ENCODE measurements at regions not wholly inside any gene's neighbourhood (a gene's known extent, or its start where the extent isn't known, plus 50 kb on each side); places are given as distances from the start of the nearest gene placed in this dataset.

- Mint-ChIP-seq H3K27ac (no peak overlapping the region), H3K27me3 (ENCODE audit: low read depth) (peaks cover 4% of the 10 kb centered on the region), H3K4me1 (peaks cover 0 to 21% of the 10 kb centered on the region in 2 experiments; a peak in 3 of 4 replicates), H3K9me3 (peaks cover 1 to 5% of the 10 kb centered on the region in 2 experiments; a peak in 2 of 5 replicates), H3K36me3 (ENCODE audit: insufficient read depth in 1 of 3, low read depth in 3 of 3) (no peaks in the 10 kb centered on the region; a peak in 1 of 7 replicates), H3K4me3 (no peak overlapping the region)
- no peak overlapping the region for H3K23ac ChIP-seq (ENCODE audit: insufficient read length, low read depth, low read length)
- H2BK20ac ChIP-seq (ENCODE audit: low read depth, low read length, poor library complexity, severe bottlenecking) = no peak overlapping the region
- no peak overlapping the region for H2AFZ ChIP-seq (ENCODE audit: low read length)
- H3K9ac ChIP-seq (ENCODE audit: extremely low read depth, insufficient read length, low read length) = no peak overlapping the region
- no peak overlapping the region for H4K5ac ChIP-seq (ENCODE audit: insufficient read length, low read depth, low read length)
- H4K20me1 ChIP-seq (ENCODE audit: control insufficient read depth, insufficient read depth, insufficient read length) = no peaks in the 10 kb centered on the region
- H4K8ac ChIP-seq (replicated peaks; ENCODE audit: insufficient read length, low read depth, low read length) = no peak overlapping the region
- no peaks in the 10 kb centered on the region for H3K27me3 ChIP-seq (ENCODE audit: insufficient read depth, low read length)
- no peak for DNase-seq
- no peak overlapping the region for H2BK12ac ChIP-seq (ENCODE audit: insufficient read length, low read depth, low read length)
- H3K18ac ChIP-seq (ENCODE audit: insufficient read length, low read depth, low read length) = no peak overlapping the region
- no peaks in the 10 kb centered on the region for H3K4me1 ChIP-seq (ENCODE audit: insufficient read depth, low read length)
- H3K9me3 ChIP-seq (ENCODE audit: control insufficient read depth, low read depth, low read length) = no peaks in the 10 kb centered on the region
- H3T11ph ChIP-seq (ENCODE audit: low read length) = no peak overlapping the region
- H3K4me2 ChIP-seq (ENCODE audit: insufficient read depth, insufficient read length, low read length) = no peak overlapping the region
- no peak overlapping the region for H3K4ac ChIP-seq (ENCODE audit: low read depth, low read length)
- no peak overlapping the region for H3K56ac ChIP-seq (ENCODE audit: insufficient read length, low read depth, low read length)
- H3K27ac ChIP-seq (ENCODE audit: insufficient read length, low read depth, low read length) = no peak overlapping the region
- H3K23me2 ChIP-seq (ENCODE audit: insufficient read length, low read depth, low read length, poor library complexity, severe bottlenecking) = no peaks in the 10 kb centered on the region
- no peaks in the 10 kb centered on the region for H3K79me2 ChIP-seq (ENCODE audit: insufficient read depth, low read length)
- H2BK15ac ChIP-seq (ENCODE audit: low read depth, low read length) = no peak overlapping the region
- H3K79me1 ChIP-seq (ENCODE audit: insufficient read depth, low read depth, low read length, poor library complexity, severe bottlenecking) = no peaks in the 10 kb centered on the region
- H2BK5ac ChIP-seq (ENCODE audit: insufficient read length, low read length) = no peak overlapping the region
- H2AK5ac ChIP-seq (ENCODE audit: insufficient read length, low read length) = no peak overlapping the region
- no peak overlapping the region for H2BK120ac ChIP-seq (ENCODE audit: low read depth, low read length, poor library complexity, severe bottlenecking)
- no CpG with 5 or more reads among the region's 4 CpGs for WGBS (ENCODE audit: extremely low coverage, insufficient read length, low lambda C conversion rate)
- no peak for TF ChIP-seq CTCF (conservative IDR thresholded peaks at IDR 0.05)
- H4K91ac ChIP-seq (ENCODE audit: insufficient read length, low read depth, low read length) = no peak overlapping the region
- H3K14ac ChIP-seq (ENCODE audit: insufficient read depth, low read length) = no peak overlapping the region
Observed at GRCh38 chr5:73339711-73340110, 108.9 kb downstream of the FOXD1 start.

Data from H9 (cell line).